Stimulated activated CD4-positive, alpha-beta T cell treated with anti-CD3 and anti-CD28 coated beads, TNF-alpha, amount 100 ng/mL, for 1 hour (primary cell): ENCODE measurements at regions not wholly inside any gene's neighbourhood (a gene's known extent, or its start where the extent isn't known, plus 50 kb on each side); places are given as distances from the start of the nearest gene placed in this dataset.
"Not testable (repeated sequence)": the region's sequence is repeated elsewhere in the genome, so short reads cannot be mapped to it uniquely, and the experiment has no call there.

ENCODE experiments used
- DNase-seq, 3 donors: peaks; one replicate each; pipeline ENCODE4 v3.0.0-alpha.2; 2020; ENCODE audit warnings: low read depth in 3 of 3, low spot score in 1 of 3

GRCh38 chrX:955168-955781, 257.2 kb downstream of the CRLF2 start:
- DNase-seq: not testable (repeated sequence)

- no peak for DNase-seq
These were observed 258.5 kb downstream of the CRLF2 start for GRCh38 chrX:953879-954482.

GRCh38 chrX:952816-953215, 259.6 kb downstream of the CRLF2 start:
- no peak for DNase-seq

GRCh38 chrX:947262-947661, 265.2 kb downstream of the CRLF2 start:
- not testable (repeated sequence) for DNase-seq

- no peak for DNase-seq
These were observed 269.4 kb downstream of the CRLF2 start for GRCh38 chrX:943035-943434.

GRCh38 chrX:940691-941090, 271.8 kb downstream of the CRLF2 start:
- DNase-seq: no peak

GRCh38 chrX:936979-937769, 275.3 kb downstream of the CRLF2 start:
- no peak for DNase-seq

GRCh38 chrX:933611-934010, 278.8 kb downstream of the CRLF2 start:
- no peak for DNase-seq

GRCh38 chrX:928606-929005, 283.8 kb downstream of the CRLF2 start:
- no peak for DNase-seq

- DNase-seq: no peak
These were observed 285.5 kb downstream of the CRLF2 start for GRCh38 chrX:926991-927390.

GRCh38 chrX:926070-926469, 286.4 kb downstream of the CRLF2 start:
- no peak for DNase-seq

- no peak for DNase-seq
These were observed 286.8 kb downstream of the CRLF2 start for GRCh38 chrX:925652-926061.

GRCh38 chrX:925094-925493, 287.4 kb downstream of the CRLF2 start:
- DNase-seq: no peak

GRCh38 chrX:924017-924416, 288.4 kb downstream of the CRLF2 start:
- no peak for DNase-seq

- no peak for DNase-seq
These were observed 289.7 kb downstream of the SHOX start for GRCh38 chrX:920234-920799.

GRCh38 chrX:916230-916599, 285.6 kb downstream of the SHOX start:
- no peak for DNase-seq

- DNase-seq: no peak
These were observed 285.0 kb downstream of the SHOX start for GRCh38 chrX:915427-916229.

- no peak for DNase-seq
These were observed 283.6 kb downstream of the SHOX start for GRCh38 chrX:914206-914605.

- no peak for DNase-seq
These were observed 282.1 kb downstream of the SHOX start for GRCh38 chrX:912677-913076.

GRCh38 chrX:909068-909467, 278.5 kb downstream of the SHOX start:
- not testable (repeated sequence) for DNase-seq

GRCh38 chrX:906586-906985, 276.0 kb downstream of the SHOX start:
- no peak for DNase-seq
